ENCODE measurements at regions not wholly inside any gene's neighbourhood (a gene's known extent, or its start where the extent isn't known, plus 50 kb on each side); places are given as distances from the start of the nearest gene placed in this dataset.

GRCh38 chr2:216769626-216770025 lies 74.3 kb upstream of the IGFBP5 start:
- no peak for ATAC-seq
- TF ChIP-seq ZC3H10 (CRISPR knock-in tag; IDR thresholded peaks at IDR 0.05) (no peak), BACH2 (CRISPR knock-in tag; IDR thresholded peaks at IDR 0.05; ENCODE audit: borderline replicate concordance) (no peak), ZFP30 (CRISPR knock-in tag; IDR thresholded peaks at IDR 0.05) (no peak), GLIS3 (CRISPR knock-in tag; IDR thresholded peaks at IDR 0.05) (no peak), ARNTL (CRISPR knock-in tag; IDR thresholded peaks at IDR 0.05; ENCODE audit: borderline replicate concordance, low read depth) (no peak), ZFP3 (CRISPR knock-in tag; IDR thresholded peaks at IDR 0.05) (no peak), SNAI2 (CRISPR knock-in tag; IDR thresholded peaks at IDR 0.05) (no peak), ISL1 (CRISPR knock-in tag; IDR thresholded peaks at IDR 0.05) (no peak), PATZ1 (CRISPR knock-in tag; IDR thresholded peaks at IDR 0.05; ENCODE audit: borderline replicate concordance) (no peak), CSRNP3 (CRISPR knock-in tag; IDR thresholded peaks at IDR 0.05) (no peak), TSHZ2 (CRISPR knock-in tag; IDR thresholded peaks at IDR 0.05) (no peak), OSR1 (CRISPR knock-in tag; IDR thresholded peaks at IDR 0.05) (no peak), ZNF565 (CRISPR knock-in tag; conservative IDR thresholded peaks at IDR 0.05; ENCODE audit: low read depth) (no peak), RARB (CRISPR knock-in tag; IDR thresholded peaks at IDR 0.05) (no peak), ZNF8 (CRISPR knock-in tag; IDR thresholded peaks at IDR 0.05) (no peak), ESRRG (CRISPR knock-in tag; IDR thresholded peaks at IDR 0.05) (no peak), PPARA (CRISPR knock-in tag; IDR thresholded peaks at IDR 0.05; ENCODE audit: borderline replicate concordance) (no peak)

GRCh38 chr2:216768908-216769411 lies 73.6 kb upstream of the IGFBP5 start:
- TF ChIP-seq PPARA (CRISPR knock-in tag; IDR thresholded peaks at IDR 0.05; ENCODE audit: borderline replicate concordance) (no peak), CSRNP3 (CRISPR knock-in tag; IDR thresholded peaks at IDR 0.05) (no peak), PATZ1 (CRISPR knock-in tag; IDR thresholded peaks at IDR 0.05; ENCODE audit: borderline replicate concordance) (no peak), RARB (CRISPR knock-in tag; IDR thresholded peaks at IDR 0.05) (no peak), ZNF70 (CRISPR knock-in tag; IDR thresholded peaks at IDR 0.05) (no peak), ESRRG (CRISPR knock-in tag; IDR thresholded peaks at IDR 0.05) (no peak), ZFP30 (CRISPR knock-in tag; IDR thresholded peaks at IDR 0.05) (no peak), CSDC2 (CRISPR knock-in tag; IDR thresholded peaks at IDR 0.05) (no peak), ISL1 (CRISPR knock-in tag; IDR thresholded peaks at IDR 0.05) (no peak), TSHZ2 (CRISPR knock-in tag; IDR thresholded peaks at IDR 0.05) (no peak), CREB5 (CRISPR knock-in tag; IDR thresholded peaks at IDR 0.05; ENCODE audit: low read depth) (no peak), POU6F1 (CRISPR knock-in tag; IDR thresholded peaks at IDR 0.05; ENCODE audit: borderline replicate concordance, low read depth) (no peak), GLIS3 (CRISPR knock-in tag; IDR thresholded peaks at IDR 0.05) (no peak), OSR1 (CRISPR knock-in tag; IDR thresholded peaks at IDR 0.05) (no peak), SNAI2 (CRISPR knock-in tag; IDR thresholded peaks at IDR 0.05) (no peak), ZC3H10 (CRISPR knock-in tag; IDR thresholded peaks at IDR 0.05) (no peak)
- ATAC-seq, result no peak

Data from SK-N-SH treated with all-trans-retinoic acid at 6 μM for 48 hours (cell line).